Upper lobe of left lung (tissue), 4 donors: ENCODE measurements at regions not wholly inside any gene's neighbourhood (a gene's known extent, or its start where the extent isn't known, plus 50 kb on each side); places are given as distances from the start of the nearest gene placed in this dataset.

ENCODE experiments used
- CTCF ChIP-seq, 6 experiments: fragments of 450-650 bp in 4 of 6; fragments of 200-600 bp in 2 of 6; sonication (generic) in 2 of 6; IDR thresholded peaks; one replicate each; pipeline ENCODE4 v1.5.1; 2016 to 2019; ENCODE audit warnings: antibody characterized with exemption in 6 of 6
- POLR2A ChIP-seq, 4 donors: fragments of 450-650 bp; IDR thresholded peaks; one replicate each; pipeline ENCODE4 v1.5.1; 2016 to 2017; ENCODE audit warnings: antibody characterized with exemption in 4 of 4, mild to moderate bottlenecking in 2 of 4

DNA sequence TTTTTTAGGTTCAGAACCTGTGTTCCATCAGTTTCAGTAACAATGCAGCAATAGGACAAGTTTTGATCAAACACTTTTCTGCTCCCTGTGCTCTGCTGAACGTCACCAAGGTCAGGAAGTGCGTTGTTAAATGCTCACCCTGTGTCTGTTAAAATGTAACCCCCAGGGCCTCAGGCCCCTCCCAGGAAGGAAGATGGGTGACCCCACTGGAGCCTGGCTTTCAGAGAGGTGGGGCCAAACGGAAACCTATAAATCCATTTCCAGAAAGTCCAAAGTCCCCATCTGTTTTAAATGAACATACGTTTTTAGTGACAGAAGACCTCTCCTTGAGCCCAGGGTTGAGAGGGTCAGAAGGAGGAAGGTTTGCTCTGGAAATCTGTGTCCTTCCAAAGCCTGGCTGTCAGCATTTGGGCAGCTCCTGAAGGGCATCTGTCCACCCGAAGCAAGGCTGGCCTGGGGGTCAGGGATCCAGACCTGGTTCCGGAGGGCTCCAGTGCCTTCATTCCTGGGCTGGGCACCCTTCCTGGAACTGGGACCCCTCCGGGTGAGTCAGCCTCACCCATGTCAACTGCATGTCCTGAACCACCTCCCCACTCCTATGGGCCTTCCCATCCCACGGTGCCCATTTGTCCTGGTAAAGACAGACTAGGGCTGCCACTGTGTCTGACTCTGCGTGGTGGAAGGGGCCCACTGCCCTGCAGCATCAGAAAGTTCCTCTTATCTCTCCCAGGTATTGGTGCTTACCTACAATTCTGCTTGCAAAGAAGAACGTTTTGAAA lies 117.4 kb upstream of the COPS8 start:
- TF ChIP-seq POLR2A (IDR thresholded peaks at IDR 0.05) (no peak), CTCF (IDR thresholded peaks at IDR 0.05) (no peak)
